ENCODE measurements at regions not wholly inside any gene's neighbourhood (a gene's known extent, or its start where the extent isn't known, plus 50 kb on each side); places are given as distances from the start of the nearest gene placed in this dataset.
A peak's percentile ranks its signal among the peaks of the same experiment; 100 is the strongest.

GRCh38 chr4:177546745-177547144, 104.5 kb upstream of the AGA start:
- no peak overlapping the region for H3K4me3 ChIP-seq (ENCODE audit: low read length)
- DNase-seq (ENCODE audit: low read depth) = no peak
- no peak for TF ChIP-seq CTCF (conservative IDR thresholded peaks at IDR 0.05; ENCODE audit: low read depth, low read length)

GRCh38 chr4:177547985-177548384, 105.7 kb upstream of the AGA start:
- no peak for TF ChIP-seq CTCF (conservative IDR thresholded peaks at IDR 0.05; ENCODE audit: low read depth, low read length)
- no peak for DNase-seq (ENCODE audit: low read depth)
- H3K4me3 ChIP-seq (ENCODE audit: low read length) = no peak overlapping the region

GRCh38 chr4:177555007-177555574, 112.9 kb upstream of the AGA start:
- DNase-seq (ENCODE audit: low read depth) = no peak
- peak; percentile 63 for TF ChIP-seq CTCF (conservative IDR thresholded peaks at IDR 0.05; ENCODE audit: low read depth, low read length)
- no peak overlapping the region for H3K4me3 ChIP-seq (ENCODE audit: low read length)

- no peak overlapping the region for H3K4me3 ChIP-seq (ENCODE audit: low read length)
- no peak for DNase-seq (ENCODE audit: low read depth)
- TF ChIP-seq CTCF (conservative IDR thresholded peaks at IDR 0.05; ENCODE audit: low read depth, low read length) = no peak
Measured at GRCh38 chr4:177557416-177557815, 115.2 kb upstream of the AGA start.

- no peak for DNase-seq (ENCODE audit: low read depth)
- no peak overlapping the region for H3K4me3 ChIP-seq (ENCODE audit: low read length)
- TF ChIP-seq CTCF (conservative IDR thresholded peaks at IDR 0.05; ENCODE audit: low read depth, low read length) = no peak
Measured at GRCh38 chr4:177558995-177559394, 116.8 kb upstream of the AGA start.

- H3K4me3 ChIP-seq (ENCODE audit: low read length) = no peak overlapping the region
- no peak for TF ChIP-seq CTCF (conservative IDR thresholded peaks at IDR 0.05; ENCODE audit: low read depth, low read length)
- no peak for DNase-seq (ENCODE audit: low read depth)
Measured at GRCh38 chr4:177562163-177562562, 119.9 kb upstream of the AGA start.

GRCh38 chr4:177562859-177563258, 120.6 kb upstream of the AGA start:
- DNase-seq (ENCODE audit: low read depth) = no peak
- H3K4me3 ChIP-seq (ENCODE audit: low read length) = no peak overlapping the region
- no peak for TF ChIP-seq CTCF (conservative IDR thresholded peaks at IDR 0.05; ENCODE audit: low read depth, low read length)

Data from retinal pigment epithelial cell (primary cell).